ENCODE measurements at regions not wholly inside any gene's neighbourhood (a gene's known extent, or its start where the extent isn't known, plus 50 kb on each side); places are given as distances from the start of the nearest gene placed in this dataset.

- TF ChIP-seq GABPA (IDR thresholded peaks at IDR 0.05; ENCODE audit: low read depth), result no peak
- 0 out of 2 replicates have a peak, but pooled peaks have one; percentile 2 for TF ChIP-seq REST (IDR thresholded peaks at IDR 0.05; ENCODE audit: low read depth, low read length)
- no peak for TF ChIP-seq ELF1 (IDR thresholded peaks at IDR 0.05)
- TF ChIP-seq RAD21 (IDR thresholded peaks at IDR 0.05; ENCODE audit: low read length), result no peak
- no peak for TF ChIP-seq USF2 (IDR thresholded peaks at IDR 0.05; ENCODE audit: borderline replicate concordance, low read depth, low read length)
- 0 out of 2 replicates have a peak, but pooled peaks have one; percentile 25 for TF ChIP-seq MAX (IDR thresholded peaks at IDR 0.05; ENCODE audit: low read depth)
These were observed 65.7 kb upstream of the RTN4 start (continued) for GRCh38 chr2:55115761-55116597.

- peaks cover 15% of the 10 kb centered on the region for H3F3A ChIP-seq (replicated peaks; ENCODE audit: insufficient read depth)
- no peaks in the 10 kb centered on the region for H3K9me3 ChIP-seq
- ChIA-PET CTCF (interaction anchor here (1.3 kb wide), 1 partner anchor 54 kb away, joined by 3 read pairs; no protein-coding TSS in a partner anchor), POLR2A (no interaction called here)
- H3K9me2 ChIP-seq, result no peaks in the 10 kb centered on the region
- peaks cover 25 to 60% of the 10 kb centered on the region in 2 experiments for H3K4me1 ChIP-seq (ENCODE audit: control insufficient read depth in 1 of 2, insufficient read depth in 2 of 2, low read depth in 1 of 2, low read length in 1 of 2)
- H3K36me3 ChIP-seq (replicated peaks in 1 of 2; ENCODE audit: control insufficient read depth in 1 of 2, insufficient read depth in 2 of 2, low read length in 1 of 2), result no peaks in the 10 kb centered on the region
- H3K27ac ChIP-seq (ENCODE audit: low read depth in 2 of 2, low read length in 1 of 2), result peak overlapping the region in 1 of 2 experiments; percentile 55; a peak in 1 of 4 replicates
- H3K9ac ChIP-seq, result no peak overlapping the region
- peak overlapping the region; percentile 45; the same call in 1 of the 2 replicates for H3K4me2 ChIP-seq
- no peak for TF ChIP-seq USF2 (IDR thresholded peaks at IDR 0.05; ENCODE audit: borderline replicate concordance, low read depth, low read length)
- no peak for TF ChIP-seq GATA2 (CRISPR knock-in tag; IDR thresholded peaks at IDR 0.05)
- TF ChIP-seq POLR2AphosphoS5 (IDR thresholded peaks at IDR 0.05; ENCODE audit: low read depth, low read length), result no peak
- no peaks in the 10 kb centered on the region for H3K27me3 ChIP-seq (ENCODE audit: insufficient read depth)
- H3K79me2 ChIP-seq (ENCODE audit: insufficient read depth), result no peaks in the 10 kb centered on the region
- WGBS (ENCODE audit: low lambda C conversion rate), result 95% methylated on average over 5 of the region's 5 CpGs
- no peak for DNase-seq
- no peaks in the 10 kb centered on the region for H4K20me1 ChIP-seq (ENCODE audit: insufficient read depth)
- no peak overlapping the region for H3K4me3 ChIP-seq (ENCODE audit: low read depth in 2 of 2, low read length in 1 of 2)
- H2AFZ ChIP-seq (ENCODE audit: low read depth), result no peak overlapping the region
These were observed 64.3 kb upstream of the RTN4 start for GRCh38 chr2:55114597-55114996.

Measured in SK-N-SH (cell line).